ENCODE measurements at regions not wholly inside any gene's neighbourhood (a gene's known extent, or its start where the extent isn't known, plus 50 kb on each side); places are given as distances from the start of the nearest gene placed in this dataset.

DNA sequence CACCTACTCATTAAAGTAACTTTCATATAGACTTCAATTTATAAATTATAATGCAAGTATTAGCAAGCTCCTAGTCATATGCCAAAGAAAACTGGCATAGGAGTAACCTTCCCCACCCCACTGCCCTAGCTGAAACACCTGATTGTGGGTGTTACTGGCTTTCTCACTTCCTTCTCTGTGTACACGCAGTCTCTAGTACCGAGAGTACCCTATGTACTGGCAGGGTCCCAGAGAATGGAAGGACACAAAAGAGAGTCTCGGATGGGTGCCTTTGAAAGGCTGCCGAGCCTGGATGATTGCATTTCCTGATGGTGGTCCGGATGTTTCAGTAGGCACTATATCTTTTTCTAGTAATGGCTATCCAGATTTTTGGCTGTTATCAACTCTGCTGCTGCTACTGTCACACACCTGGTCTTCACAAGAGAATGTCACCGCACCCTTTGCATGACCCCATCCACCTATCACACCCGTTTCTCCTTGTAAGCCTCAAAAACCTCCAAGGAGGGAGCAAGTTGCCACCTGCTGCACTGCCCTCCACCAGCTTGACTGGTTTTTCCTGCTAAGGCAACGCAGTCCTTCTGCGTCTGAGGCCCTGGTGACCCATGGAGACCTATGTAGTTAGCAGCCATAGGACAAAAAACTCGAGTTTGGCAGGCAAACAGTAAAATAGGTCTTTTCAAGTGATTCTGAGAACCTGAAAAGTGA is 53.8 kb upstream of the CLINT1 start:
- Histone ChIP-seq H3K4me1 (ENCODE audit: control insufficient read depth, insufficient read depth, low read length) (peaks cover 8% of the 10 kb centered on the region; the same call in 1 of the 2 replicates), H3K9ac (ENCODE audit: control insufficient read depth, insufficient read depth, low read length) (no peak overlapping the region; the same call in 1 of the 2 replicates), H3K27me3 (replicated peaks in 1 of 2; ENCODE audit: control insufficient read depth in 2 of 2, insufficient read depth in 2 of 2, low read length in 1 of 2) (no peaks in the 10 kb centered on the region), H3K36me3 (ENCODE audit: control insufficient read depth in 2 of 2, insufficient read depth in 2 of 2, low read length in 1 of 2) (no peaks in the 10 kb centered on the region), H3K4me3 (no peak overlapping the region), H4K20me1 (ENCODE audit: control insufficient read depth, insufficient read depth) (no peaks in the 10 kb centered on the region), H3K79me2 (ENCODE audit: control insufficient read depth, insufficient read depth, low read length) (no peaks in the 10 kb centered on the region), H3K9me3 (replicated peaks; ENCODE audit: control insufficient read depth, insufficient read depth, low read length) (no peaks in the 10 kb centered on the region), H3K4me2 (ENCODE audit: control insufficient read depth, insufficient read depth) (peak overlapping the region; percentile 53), H3K27ac (ENCODE audit: control insufficient read depth, insufficient read depth) (no peak overlapping the region), H2AFZ (ENCODE audit: control insufficient read depth, low read depth, low read length) (no peak overlapping the region)
- 35% methylated on average over 10 of the region's 10 CpGs for WGBS (ENCODE audit: insufficient coverage, insufficient replicate concordance, low lambda C conversion rate, missing lambda C conversion rate)
- FAIRE-seq (no peak), DNase-seq (ENCODE audit: low read depth, low spot score) (peak; percentile 43), ATAC-seq (peak; percentile 98)
- no TSS peak for BruUV-seq (replicated peaks)
- in situ Hi-C loops (cut with MboI) (no loop called here), intact Hi-C loops (cut with micrococcal nuclease; ENCODE audit: unreplicated experiment) (no loop called here)
- RAD21 ChIA-PET (ENCODE audit: unreplicated experiment), result interaction anchor here (0.7 to 5.0 kb wide), 4 partner anchors 36 to 662 kb away, joined by 3 to 26 read pairs (median 3); no protein-coding TSS in a partner anchor
- POLR2A ChIA-PET, result interaction anchor here (1.0 kb wide), 1 partner anchor 52 kb away, joined by 5 read pairs; no protein-coding TSS in a partner anchor
- CTCF ChIA-PET, result interaction anchor here (0.8 to 1.5 kb wide), 6 partner anchors 36 to 58 kb away, joined by 3 to 6 read pairs (median 4); no protein-coding TSS in a partner anchor
- SMC1A ChIA-PET (ENCODE audit: uncharacterized antibody, unreplicated experiment), result interaction anchor here (0.6 to 4.3 kb wide), 8 partner anchors 11 to 95 kb away, joined by 3 to 24 read pairs (median 3); no protein-coding TSS in a partner anchor
- TF ChIP-seq STAT1 (conservative IDR thresholded peaks at IDR 0.05), result no peak
- TF ChIP-seq, protein P1, sequence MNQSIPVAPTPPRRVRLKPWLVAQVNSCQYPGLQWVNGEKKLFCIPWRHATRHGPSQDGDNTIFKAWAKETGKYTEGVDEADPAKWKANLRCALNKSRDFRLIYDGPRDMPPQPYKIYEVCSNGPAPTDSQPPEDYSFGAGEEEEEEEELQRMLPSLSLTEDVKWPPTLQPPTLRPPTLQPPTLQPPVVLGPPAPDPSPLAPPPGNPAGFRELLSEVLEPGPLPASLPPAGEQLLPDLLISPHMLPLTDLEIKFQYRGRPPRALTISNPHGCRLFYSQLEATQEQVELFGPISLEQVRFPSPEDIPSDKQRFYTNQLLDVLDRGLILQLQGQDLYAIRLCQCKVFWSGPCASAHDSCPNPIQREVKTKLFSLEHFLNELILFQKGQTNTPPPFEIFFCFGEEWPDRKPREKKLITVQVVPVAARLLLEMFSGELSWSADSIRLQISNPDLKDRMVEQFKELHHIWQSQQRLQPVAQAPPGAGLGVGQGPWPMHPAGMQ (IDR thresholded peaks at IDR 0.05; ENCODE audit: borderline replicate concordance), result no peak
- peak; percentile 40 for TF ChIP-seq MEF2B (IDR thresholded peaks at IDR 0.05; ENCODE audit: partially characterized antibody, poor library complexity, severe bottlenecking)
- TF ChIP-seq IRF4 (IDR thresholded peaks at IDR 0.05; ENCODE audit: low read depth, low read length), result peak; percentile 74
- TF ChIP-seq, protein P2, sequence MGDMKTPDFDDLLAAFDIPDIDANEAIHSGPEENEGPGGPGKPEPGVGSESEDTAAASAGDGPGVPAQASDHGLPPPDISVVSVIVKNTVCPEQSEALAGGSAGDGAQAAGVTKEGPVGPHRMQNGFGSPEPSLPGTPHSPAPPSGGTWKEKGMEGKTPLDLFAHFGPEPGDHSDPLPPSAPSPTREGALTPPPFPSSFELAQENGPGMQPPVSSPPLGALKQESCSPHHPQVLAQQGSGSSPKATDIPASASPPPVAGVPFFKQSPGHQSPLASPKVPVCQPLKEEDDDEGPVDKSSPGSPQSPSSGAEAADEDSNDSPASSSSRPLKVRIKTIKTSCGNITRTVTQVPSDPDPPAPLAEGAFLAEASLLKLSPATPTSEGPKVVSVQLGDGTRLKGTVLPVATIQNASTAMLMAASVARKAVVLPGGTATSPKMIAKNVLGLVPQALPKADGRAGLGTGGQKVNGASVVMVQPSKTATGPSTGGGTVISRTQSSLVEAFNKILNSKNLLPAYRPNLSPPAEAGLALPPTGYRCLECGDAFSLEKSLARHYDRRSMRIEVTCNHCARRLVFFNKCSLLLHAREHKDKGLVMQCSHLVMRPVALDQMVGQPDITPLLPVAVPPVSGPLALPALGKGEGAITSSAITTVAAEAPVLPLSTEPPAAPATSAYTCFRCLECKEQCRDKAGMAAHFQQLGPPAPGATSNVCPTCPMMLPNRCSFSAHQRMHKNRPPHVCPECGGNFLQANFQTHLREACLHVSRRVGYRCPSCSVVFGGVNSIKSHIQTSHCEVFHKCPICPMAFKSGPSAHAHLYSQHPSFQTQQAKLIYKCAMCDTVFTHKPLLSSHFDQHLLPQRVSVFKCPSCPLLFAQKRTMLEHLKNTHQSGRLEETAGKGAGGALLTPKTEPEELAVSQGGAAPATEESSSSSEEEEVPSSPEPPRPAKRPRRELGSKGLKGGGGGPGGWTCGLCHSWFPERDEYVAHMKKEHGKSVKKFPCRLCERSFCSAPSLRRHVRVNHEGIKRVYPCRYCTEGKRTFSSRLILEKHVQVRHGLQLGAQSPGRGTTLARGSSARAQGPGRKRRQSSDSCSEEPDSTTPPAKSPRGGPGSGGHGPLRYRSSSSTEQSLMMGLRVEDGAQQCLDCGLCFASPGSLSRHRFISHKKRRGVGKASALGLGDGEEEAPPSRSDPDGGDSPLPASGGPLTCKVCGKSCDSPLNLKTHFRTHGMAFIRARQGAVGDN (IDR thresholded peaks at IDR 0.05), result peak; percentile 27; the same call in 1 of the 2 replicates
- TF ChIP-seq RELA (IDR thresholded peaks at IDR 0.05; ENCODE audit: borderline replicate concordance, partially characterized antibody), result no peak
- no peak for TF ChIP-seq YBX1 (IDR thresholded peaks at IDR 0.05)
- no peak for TF ChIP-seq LARP7 (IDR thresholded peaks at IDR 0.05)
- TF ChIP-seq TCF7 (IDR thresholded peaks at IDR 0.05; ENCODE audit: borderline replicate concordance), result no peak
- no peak for TF ChIP-seq MEF2A (IDR thresholded peaks at IDR 0.05; ENCODE audit: insufficient read depth, low read depth, low read length)
- TF ChIP-seq CREM (IDR thresholded peaks at IDR 0.05; ENCODE audit: low read depth), result no peak
- TF ChIP-seq EED (IDR thresholded peaks at IDR 0.05; ENCODE audit: low read depth), result peak; percentile 84
- no peak for TF ChIP-seq PRDM15 (CRISPR knock-in tag; IDR thresholded peaks at IDR 0.05)
